ENCODE measurements at regions not wholly inside any gene's neighbourhood (a gene's known extent, or its start where the extent isn't known, plus 50 kb on each side); places are given as distances from the start of the nearest gene placed in this dataset.

DNA sequence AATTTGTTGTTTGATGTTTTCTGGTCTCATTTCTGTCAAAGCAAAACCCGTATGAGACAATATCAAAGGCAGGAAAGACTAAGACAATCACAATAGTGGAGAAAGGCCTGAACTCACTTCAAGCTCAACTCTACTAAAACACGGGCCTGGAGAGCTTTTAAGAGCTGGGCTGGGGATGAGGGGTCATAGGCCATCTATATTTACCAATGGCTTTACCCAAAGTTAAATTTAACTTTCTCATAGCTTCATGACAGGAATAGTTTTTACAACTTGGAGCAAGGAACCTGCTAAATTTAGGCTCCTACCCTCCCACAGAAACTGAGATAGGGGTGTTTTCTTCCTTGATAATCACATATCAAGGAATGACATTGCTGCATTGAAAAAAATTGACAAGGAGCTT is 223.4 kb upstream of the CHORDC1 start:
- DNase-seq, result no peak
- Histone ChIP-seq H3K79me2 (ENCODE audit: insufficient read depth, low read length) (no peaks in the 10 kb centered on the region), H3K9me3 (replicated peaks in 1 of 2; ENCODE audit: control insufficient read depth in 1 of 2, insufficient read depth in 1 of 2, low read length in 2 of 2) (no peaks in the 10 kb centered on the region), H3K4me2 (replicated peaks; ENCODE audit: extremely low read depth, low read length, poor library complexity, severe bottlenecking) (no peak overlapping the region), H3K36me3 (replicated peaks in 1 of 2; ENCODE audit: control insufficient read depth in 1 of 2, insufficient read depth in 2 of 2, low read length in 2 of 2) (no peaks in the 10 kb centered on the region), H3K4me3 (replicated peaks in 1 of 3; ENCODE audit: low read depth in 2 of 3, low read length in 3 of 3) (no peak overlapping the region), H2AFZ (ENCODE audit: insufficient read depth, low read depth, low read length, poor library complexity, severe bottlenecking) (no peak overlapping the region), H4K20me1 (ENCODE audit: insufficient read depth, low read length) (no peaks in the 10 kb centered on the region), H3K9ac (ENCODE audit: insufficient read depth, low read length, poor library complexity, severe bottlenecking) (no peak overlapping the region), H3K27ac (ENCODE audit: low read depth in 1 of 2, low read length in 2 of 2) (no peak overlapping the region), H3K27me3 (ENCODE audit: control insufficient read depth in 2 of 2, insufficient read depth in 2 of 2, low read length in 2 of 2) (peaks cover 3% of the 10 kb centered on the region in 2 donors), H3K4me1 (ENCODE audit: control insufficient read depth in 1 of 2, insufficient read depth in 2 of 2, low read length in 2 of 2) (no peaks in the 10 kb centered on the region)
- WGBS (ENCODE audit: insufficient coverage), result no CpG with 5 or more reads among the region's 2 CpGs
- Mint-ChIP-seq H3K27me3 (ENCODE audit: low read depth in 3 of 3) (peaks cover 0 to 5% (median 4%) of the 10 kb centered on the region in 3 donors), H3K27ac (no peak overlapping the region), H3K36me3 (no peaks in the 10 kb centered on the region), H3K4me3 (no peak overlapping the region), H3K4me1 (no peaks in the 10 kb centered on the region), H3K9me3 (no peaks in the 10 kb centered on the region)
- intact Hi-C loops (cut with micrococcal nuclease), result no loop called here
- TF ChIP-seq, protein P1, sequence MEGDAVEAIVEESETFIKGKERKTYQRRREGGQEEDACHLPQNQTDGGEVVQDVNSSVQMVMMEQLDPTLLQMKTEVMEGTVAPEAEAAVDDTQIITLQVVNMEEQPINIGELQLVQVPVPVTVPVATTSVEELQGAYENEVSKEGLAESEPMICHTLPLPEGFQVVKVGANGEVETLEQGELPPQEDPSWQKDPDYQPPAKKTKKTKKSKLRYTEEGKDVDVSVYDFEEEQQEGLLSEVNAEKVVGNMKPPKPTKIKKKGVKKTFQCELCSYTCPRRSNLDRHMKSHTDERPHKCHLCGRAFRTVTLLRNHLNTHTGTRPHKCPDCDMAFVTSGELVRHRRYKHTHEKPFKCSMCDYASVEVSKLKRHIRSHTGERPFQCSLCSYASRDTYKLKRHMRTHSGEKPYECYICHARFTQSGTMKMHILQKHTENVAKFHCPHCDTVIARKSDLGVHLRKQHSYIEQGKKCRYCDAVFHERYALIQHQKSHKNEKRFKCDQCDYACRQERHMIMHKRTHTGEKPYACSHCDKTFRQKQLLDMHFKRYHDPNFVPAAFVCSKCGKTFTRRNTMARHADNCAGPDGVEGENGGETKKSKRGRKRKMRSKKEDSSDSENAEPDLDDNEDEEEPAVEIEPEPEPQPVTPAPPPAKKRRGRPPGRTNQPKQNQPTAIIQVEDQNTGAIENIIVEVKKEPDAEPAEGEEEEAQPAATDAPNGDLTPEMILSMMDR (IDR thresholded peaks at IDR 0.05), result no peak

DNA sequence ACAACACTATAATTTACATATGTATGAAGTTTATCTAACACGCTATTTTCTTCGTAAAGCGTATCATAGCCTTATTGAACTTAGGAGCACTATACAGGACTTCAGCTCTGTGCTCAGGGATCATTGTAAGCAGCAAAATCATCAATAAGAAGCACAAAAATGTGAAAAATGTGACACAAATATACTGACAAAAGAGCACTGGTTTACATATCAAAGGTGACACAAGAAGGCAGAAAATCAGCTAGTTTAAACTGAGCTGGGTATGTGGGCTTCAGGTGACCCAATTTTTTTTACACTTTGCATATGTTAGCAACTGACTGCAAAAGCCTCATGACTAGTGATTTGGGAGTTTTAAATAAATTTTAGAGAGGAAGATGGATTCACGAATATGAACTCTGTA is 215.2 kb upstream of the CHORDC1 start:
- no peaks in the 10 kb centered on the region for H3K36me3 ChIP-seq (replicated peaks in 1 of 2; ENCODE audit: control insufficient read depth in 1 of 2, insufficient read depth in 2 of 2, low read length in 2 of 2)
- TF ChIP-seq, protein P1 (IDR thresholded peaks at IDR 0.05), result no peak
- no peaks in the 10 kb centered on the region for H4K20me1 ChIP-seq (ENCODE audit: insufficient read depth, low read length)
- no peak overlapping the region for H3K4me2 ChIP-seq (replicated peaks; ENCODE audit: extremely low read depth, low read length, poor library complexity, severe bottlenecking)
- Mint-ChIP-seq H3K27me3 (ENCODE audit: low read depth in 3 of 3) (no peaks in the 10 kb centered on the region), H3K9me3 (no peaks in the 10 kb centered on the region), H3K4me1 (no peaks in the 10 kb centered on the region), H3K4me3 (no peak overlapping the region), H3K36me3 (no peaks in the 10 kb centered on the region), H3K27ac (no peak overlapping the region)
- no peak for DNase-seq
- no peak overlapping the region for H3K27ac ChIP-seq (ENCODE audit: low read depth in 1 of 2, low read length in 2 of 2)
- no peaks in the 10 kb centered on the region for H3K79me2 ChIP-seq (ENCODE audit: insufficient read depth, low read length)
- H3K4me1 ChIP-seq (ENCODE audit: control insufficient read depth in 1 of 2, insufficient read depth in 2 of 2, low read length in 2 of 2), result no peaks in the 10 kb centered on the region
- H3K4me3 ChIP-seq (replicated peaks in 1 of 3; ENCODE audit: low read depth in 2 of 3, low read length in 3 of 3), result no peak overlapping the region
- WGBS (ENCODE audit: insufficient coverage), result 80% methylated on average over 1 of the region's 4 CpGs
- H3K9ac ChIP-seq (ENCODE audit: insufficient read depth, low read length, poor library complexity, severe bottlenecking), result no peak overlapping the region
- no peaks in the 10 kb centered on the region for H3K9me3 ChIP-seq (replicated peaks in 1 of 2; ENCODE audit: control insufficient read depth in 1 of 2, insufficient read depth in 1 of 2, low read length in 2 of 2)
- H3K27me3 ChIP-seq (ENCODE audit: control insufficient read depth in 2 of 2, insufficient read depth in 2 of 2, low read length in 2 of 2), result no peaks in the 10 kb centered on the region
- no peak overlapping the region for H2AFZ ChIP-seq (ENCODE audit: insufficient read depth, low read depth, low read length, poor library complexity, severe bottlenecking)
- intact Hi-C loops (cut with micrococcal nuclease), result no loop called here

Measured in CD14-positive monocyte (primary cell).